ELF-1 (cell line): ENCODE measurements at regions not wholly inside any gene's neighbourhood (a gene's known extent, or its start where the extent isn't known, plus 50 kb on each side); places are given as distances from the start of the nearest gene placed in this dataset.

Experiments used
- DNase-seq: peaks from one replicate; pipeline ENCODE4 v3.0.0-alpha.2; 2016; ENCODE audit warnings: low read depth, low spot score

DNA sequence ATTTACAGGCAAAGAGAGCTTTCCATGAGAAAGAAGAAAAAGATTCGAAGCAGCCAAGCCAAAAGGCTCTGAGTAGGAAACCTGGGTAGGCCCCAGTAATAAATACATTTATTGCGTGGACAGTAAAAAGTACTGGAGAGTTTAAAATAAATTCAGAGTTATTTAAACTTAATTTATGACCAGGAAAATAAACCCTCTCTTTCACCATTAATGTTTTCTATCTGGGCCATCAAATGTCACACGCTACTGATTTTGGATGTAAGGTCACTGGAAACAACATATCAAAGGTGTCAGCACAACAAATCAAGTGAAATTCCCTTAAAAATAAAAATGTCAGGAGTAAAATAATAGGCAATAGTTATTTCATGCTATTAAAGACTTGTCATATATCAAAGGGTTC lies 264.0 kb downstream of the SKAP2 start:
- DNase-seq = no peak

DNA sequence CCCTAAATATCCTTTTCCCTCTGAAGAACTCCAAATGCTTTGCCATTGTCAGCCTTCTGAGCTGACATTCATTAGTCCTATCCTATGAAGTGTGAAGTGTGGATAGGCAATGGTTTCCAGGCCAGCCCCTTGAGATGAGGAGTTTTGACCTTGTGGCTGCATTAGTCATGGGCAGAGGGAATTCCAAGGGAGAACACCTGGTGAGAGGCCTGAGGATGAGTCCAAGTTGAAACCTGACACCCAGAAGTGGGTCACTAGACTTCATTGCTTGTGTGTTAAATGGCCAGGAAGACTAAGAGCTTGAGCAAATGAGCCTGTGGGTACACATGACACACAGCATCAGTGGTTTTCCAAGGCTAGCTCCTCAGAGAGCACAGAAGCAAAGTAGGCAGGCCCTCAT lies 260.8 kb downstream of the SKAP2 start:
- peak; percentile 76 for DNase-seq

DNA sequence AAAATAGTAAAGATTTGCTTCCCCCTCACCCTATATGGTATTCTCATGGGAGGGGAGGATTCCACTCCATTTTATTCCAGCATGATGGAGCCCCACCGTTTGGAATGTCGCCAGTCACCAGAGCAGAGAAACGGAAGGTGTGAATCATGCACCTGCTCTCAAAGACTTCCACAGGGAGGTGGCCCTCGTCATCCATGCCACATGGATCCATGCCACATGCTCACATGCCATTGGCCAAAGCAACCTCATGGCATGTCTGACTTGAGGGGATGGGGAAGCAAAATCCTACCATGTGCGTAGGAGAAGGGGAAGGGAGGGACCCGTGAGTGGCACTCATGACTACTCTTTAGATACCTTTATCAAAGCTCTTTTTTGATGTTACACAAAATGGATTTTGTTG lies 256.0 kb downstream of the SKAP2 start:
- no peak for DNase-seq

DNA sequence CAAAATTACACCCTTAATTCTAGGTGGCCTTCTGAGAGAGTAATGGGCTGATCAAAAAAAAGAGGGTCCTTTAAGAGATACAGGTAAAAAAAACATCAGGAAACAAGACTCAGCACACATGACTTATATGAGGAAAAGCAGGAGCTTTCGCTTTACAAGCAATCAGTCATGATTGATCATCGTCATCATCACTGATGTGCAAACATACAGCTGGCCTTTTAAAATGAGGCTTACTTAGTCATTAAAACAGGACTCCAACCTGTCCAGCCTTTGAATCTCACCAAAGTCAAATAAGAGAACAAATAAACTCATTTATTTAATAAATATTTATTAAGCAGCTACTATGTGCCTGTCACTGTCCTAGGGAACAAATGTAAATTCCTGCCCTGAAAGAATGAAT lies 255.3 kb downstream of the SKAP2 start:
- no peak for DNase-seq

DNA sequence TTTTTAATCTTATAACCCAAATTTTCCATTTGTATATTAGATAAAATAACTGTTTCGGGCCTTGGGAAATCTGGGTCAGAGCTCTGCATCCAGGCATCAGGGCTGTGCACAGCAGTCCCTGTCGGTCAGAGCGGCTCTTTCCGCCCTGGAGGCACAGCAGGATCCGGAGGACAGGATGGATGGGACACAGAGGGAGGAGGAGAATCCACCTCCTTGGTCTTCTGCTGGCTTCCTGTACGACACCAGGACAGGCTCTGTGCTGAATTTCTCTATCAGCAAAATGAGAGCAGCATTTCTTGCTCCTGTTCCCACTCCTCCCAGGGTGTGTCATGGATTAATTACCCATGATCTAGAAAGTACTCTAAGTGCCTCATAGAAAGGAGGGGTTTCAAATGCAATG lies 254.9 kb downstream of the SKAP2 start:
- peak; percentile 31 for DNase-seq

DNA sequence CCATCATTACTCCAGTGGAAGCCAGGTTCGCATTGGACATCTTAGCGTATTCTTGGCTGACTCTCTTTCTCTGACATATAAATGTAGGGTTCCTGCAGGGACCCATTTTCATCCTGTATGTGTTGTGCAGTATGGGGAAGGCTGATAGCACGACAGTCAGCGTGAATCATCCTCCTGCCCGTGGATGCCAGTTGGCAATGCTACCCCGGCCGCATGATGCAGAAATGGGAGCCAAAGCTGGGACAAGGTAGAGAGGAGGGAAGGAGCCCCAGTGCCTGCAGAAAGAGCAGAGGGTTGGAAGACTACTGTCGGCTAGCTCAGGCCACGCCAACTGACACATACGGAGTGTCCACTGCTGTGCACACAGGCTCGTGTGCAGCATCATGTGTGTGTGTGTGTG lies 251.6 kb downstream of the SKAP2 start:
- no peak for DNase-seq

DNA sequence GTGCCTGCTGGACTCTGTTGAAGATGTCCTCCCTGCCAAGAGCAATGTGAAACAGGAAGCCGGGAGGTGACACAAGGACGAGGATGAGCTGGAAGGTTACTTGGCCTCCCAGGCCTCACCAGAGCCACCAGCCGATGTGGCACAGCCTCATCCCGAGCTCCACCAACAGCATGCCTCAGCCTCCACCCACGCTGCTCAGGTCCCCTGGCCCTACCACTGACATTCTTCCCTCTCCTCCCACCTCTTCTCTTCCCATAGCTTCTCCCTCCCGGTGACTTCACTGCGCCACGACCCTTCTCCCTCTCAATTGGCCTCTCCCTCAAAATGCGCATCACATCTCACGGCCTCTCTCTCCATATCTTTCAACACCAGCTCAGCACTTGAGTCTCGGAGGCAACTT lies 249.9 kb downstream of the SKAP2 start:
- DNase-seq = no peak

DNA sequence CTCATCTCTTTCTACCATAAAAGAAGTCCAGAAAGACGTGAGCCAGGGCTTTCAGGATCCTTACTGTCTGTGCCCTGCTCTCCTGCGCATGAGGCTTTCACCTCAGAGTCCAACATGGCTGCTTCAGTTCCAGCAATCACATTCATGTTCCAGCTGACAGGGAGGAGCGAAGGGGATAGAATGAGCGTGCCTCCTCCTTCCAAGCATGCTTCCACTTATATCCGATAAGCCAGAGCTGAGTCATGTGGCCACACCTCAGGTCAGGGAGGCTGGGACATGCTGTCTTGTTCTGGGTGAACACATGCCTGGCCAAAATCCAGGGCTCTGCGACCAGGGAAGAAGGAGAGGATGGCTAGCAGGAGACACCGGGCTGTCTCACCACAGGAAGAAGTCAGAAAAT lies 248.2 kb downstream of the SKAP2 start:
- DNase-seq = no peak

DNA sequence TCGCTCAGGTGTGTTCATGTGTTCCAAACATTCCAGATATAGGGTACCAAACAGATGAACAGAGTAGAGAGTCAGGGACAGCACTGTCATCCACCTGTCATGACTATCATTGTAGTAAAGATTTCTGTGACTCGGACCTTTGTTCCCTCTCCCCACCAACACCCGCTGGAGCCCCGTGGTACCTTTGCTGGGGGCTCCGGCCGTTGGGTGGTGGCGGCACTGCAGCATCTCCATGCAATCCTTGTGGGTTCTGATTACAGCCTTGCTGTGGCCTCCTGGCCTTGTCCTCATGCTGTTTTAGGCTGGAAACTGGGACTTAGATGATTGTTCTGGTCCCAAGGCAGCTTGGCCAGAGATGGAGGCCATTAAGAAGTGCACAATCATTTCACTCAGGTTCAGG lies 247.3 kb downstream of the SKAP2 start:
- no peak for DNase-seq
